Activated CD8-positive, alpha-beta T cell treated with anti-CD3 and anti-CD28 coated beads for 36 hours (primary cell): ENCODE measurements at regions not wholly inside any gene's neighbourhood (a gene's known extent, or its start where the extent isn't known, plus 50 kb on each side); places are given as distances from the start of the nearest gene placed in this dataset.

Experiments used
- ATAC-seq: fragments of 200-7000 bp; cut with Tn5 transposase; one replicate; pipeline ENCODE4 v1.10.0; 2021; ENCODE audit warnings: mild to moderate bottlenecking, moderate library complexity
- CTCF ChIA-PET: fragments of 350-600 bp; sonication (Branson Sonifier 250); formaldehyde crosslinking; loops from one replicate; lab custom pipeline; 2021; ENCODE audit warnings: antibody characterized with exemption; lab: Charles Lee
- POLR2A ChIA-PET: fragments of 350-600 bp; sonication (Branson Sonifier 250); formaldehyde crosslinking; loops from one replicate; lab custom pipeline; 2021; ENCODE audit warnings: antibody characterized with exemption; lab: Charles Lee
- DNase-seq: peaks from one replicate; pipeline ENCODE4 v3.0.0-alpha.2; 2020
- H3K27ac Mint-ChIP-seq: one replicate; pipeline ENCODE4 v1.8.0; 2021; ENCODE audit warnings: mild to moderate bottlenecking, mixed read lengths
- H3K27me3 Mint-ChIP-seq: one replicate; pipeline ENCODE4 v1.8.0; 2021; ENCODE audit warnings: mixed read lengths
- H3K36me3 Mint-ChIP-seq: one replicate; pipeline ENCODE4 v1.8.0; 2021; ENCODE audit warnings: low read depth, mixed read lengths
- H3K4me1 Mint-ChIP-seq: one replicate; pipeline ENCODE4 v1.8.0; 2021; ENCODE audit warnings: low read depth, mixed read lengths
- H3K4me3 Mint-ChIP-seq: one replicate; pipeline ENCODE4 v1.8.0; 2021; ENCODE audit warnings: mild to moderate bottlenecking, moderate library complexity, mixed read lengths
- H3K9me3 Mint-ChIP-seq: one replicate; pipeline ENCODE4 v1.8.0; 2021; ENCODE audit warnings: mixed read lengths
- intact Hi-C: fragments of 100-400 bp; cut with micrococcal nuclease; formaldehyde crosslinking; loops from one replicate; pipeline ENCODE4 v1.10.0; 2022
- TF ChIP-seq, protein P1 (sequence below): fragments of 200-600 bp; IDR thresholded peaks from one replicate; pipeline ENCODE4 v1.8.0; 2022; ENCODE audit warnings: antibody characterized with exemption, mild to moderate bottlenecking

DNA sequence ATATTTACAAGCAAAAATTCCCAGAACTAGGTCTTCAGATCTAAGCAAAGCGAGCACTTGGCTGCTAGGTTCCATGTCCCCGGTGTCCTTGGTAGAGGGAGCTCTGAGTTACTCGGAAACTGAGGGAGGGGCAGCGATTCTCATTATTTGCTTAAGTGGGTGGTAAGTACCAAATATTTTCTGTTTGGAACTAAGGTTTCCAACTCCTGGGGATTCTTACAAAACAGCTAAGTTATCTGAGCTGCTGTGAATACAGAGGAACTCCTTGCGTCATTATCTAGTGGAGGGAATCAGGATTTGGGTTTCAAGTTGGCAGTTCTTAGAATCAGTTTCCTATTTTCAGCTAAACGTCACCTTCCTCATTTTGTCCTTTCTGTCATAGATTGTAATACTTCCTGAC, 76.8 kb upstream of the IKZF1 start:
- Mint-ChIP-seq H3K4me3 (peak overlapping the region; percentile 57), H3K27me3 (no peaks in the 10 kb centered on the region), H3K36me3 (peaks cover 27% of the 10 kb centered on the region), H3K9me3 (peaks cover 24% of the 10 kb centered on the region), H3K4me1 (peaks cover 42% of the 10 kb centered on the region), H3K27ac (peak overlapping the region; percentile 94)
- ATAC-seq: no peak
- DNase-seq: no peak
- intact Hi-C loops: loop anchor here (2.0 to 5.0 kb wide), 2 partner anchors 17 to 40 kb away; no protein-coding TSS in a partner anchor
- CTCF ChIA-PET: interaction anchor here (0.7 to 5.9 kb wide), 17 partner anchors 9 to 190 kb away, joined by 3 to 66 read pairs (median 6); partner anchors contain the start of gene IKZF1
- TF ChIP-seq, protein P1, sequence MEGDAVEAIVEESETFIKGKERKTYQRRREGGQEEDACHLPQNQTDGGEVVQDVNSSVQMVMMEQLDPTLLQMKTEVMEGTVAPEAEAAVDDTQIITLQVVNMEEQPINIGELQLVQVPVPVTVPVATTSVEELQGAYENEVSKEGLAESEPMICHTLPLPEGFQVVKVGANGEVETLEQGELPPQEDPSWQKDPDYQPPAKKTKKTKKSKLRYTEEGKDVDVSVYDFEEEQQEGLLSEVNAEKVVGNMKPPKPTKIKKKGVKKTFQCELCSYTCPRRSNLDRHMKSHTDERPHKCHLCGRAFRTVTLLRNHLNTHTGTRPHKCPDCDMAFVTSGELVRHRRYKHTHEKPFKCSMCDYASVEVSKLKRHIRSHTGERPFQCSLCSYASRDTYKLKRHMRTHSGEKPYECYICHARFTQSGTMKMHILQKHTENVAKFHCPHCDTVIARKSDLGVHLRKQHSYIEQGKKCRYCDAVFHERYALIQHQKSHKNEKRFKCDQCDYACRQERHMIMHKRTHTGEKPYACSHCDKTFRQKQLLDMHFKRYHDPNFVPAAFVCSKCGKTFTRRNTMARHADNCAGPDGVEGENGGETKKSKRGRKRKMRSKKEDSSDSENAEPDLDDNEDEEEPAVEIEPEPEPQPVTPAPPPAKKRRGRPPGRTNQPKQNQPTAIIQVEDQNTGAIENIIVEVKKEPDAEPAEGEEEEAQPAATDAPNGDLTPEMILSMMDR: no peak
- POLR2A ChIA-PET: interaction anchor here (0.7 to 5.1 kb wide), 11 partner anchors 11 to 84 kb away, joined by 3 to 21 read pairs (median 5); partner anchors contain the start of gene IKZF1

DNA sequence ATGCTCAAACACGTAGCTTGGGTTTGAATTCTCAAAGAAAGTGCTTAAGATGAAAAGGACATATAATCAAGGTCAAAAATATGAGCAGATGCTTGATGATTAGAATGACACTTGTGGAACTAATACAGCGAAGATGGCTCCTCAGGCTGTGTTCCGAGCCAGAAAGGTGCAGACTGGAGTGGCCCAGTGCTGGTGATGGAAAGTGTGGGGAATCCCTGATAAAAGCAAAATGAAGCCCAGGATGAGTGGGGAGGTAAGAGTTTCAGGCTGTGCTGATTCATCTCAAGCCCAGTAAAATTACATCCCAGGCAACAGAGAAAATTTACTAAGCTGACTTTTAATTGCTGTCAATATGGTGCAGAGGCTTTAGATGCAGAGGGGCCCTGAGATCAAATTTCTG, 77.8 kb upstream of the IKZF1 start:
- CTCF ChIA-PET: interaction anchor here (0.7 to 5.9 kb wide), 20 partner anchors 10 to 141 kb away, joined by 3 to 66 read pairs (median 4); partner anchors contain the start of gene IKZF1
- H3K4me3 Mint-ChIP-seq: peak overlapping the region; percentile 49
- DNase-seq: peak; percentile 54
- H3K36me3 Mint-ChIP-seq: peaks cover 28% of the 10 kb centered on the region
- peaks cover 42% of the 10 kb centered on the region for H3K4me1 Mint-ChIP-seq
- no peaks in the 10 kb centered on the region for H3K27me3 Mint-ChIP-seq
- H3K9me3 Mint-ChIP-seq: peaks cover 30% of the 10 kb centered on the region
- intact Hi-C loops: loop anchor here (5.0 kb wide), 1 partner anchor 41 kb away; no protein-coding TSS in a partner anchor
- TF ChIP-seq, protein P1: no peak
- peak overlapping the region; percentile 90 for H3K27ac Mint-ChIP-seq
- ATAC-seq: peak; percentile 84
- POLR2A ChIA-PET: interaction anchor here (0.6 to 5.1 kb wide), 13 partner anchors 9 to 124 kb away, joined by 3 to 21 read pairs (median 4); partner anchors contain the start of gene IKZF1

DNA sequence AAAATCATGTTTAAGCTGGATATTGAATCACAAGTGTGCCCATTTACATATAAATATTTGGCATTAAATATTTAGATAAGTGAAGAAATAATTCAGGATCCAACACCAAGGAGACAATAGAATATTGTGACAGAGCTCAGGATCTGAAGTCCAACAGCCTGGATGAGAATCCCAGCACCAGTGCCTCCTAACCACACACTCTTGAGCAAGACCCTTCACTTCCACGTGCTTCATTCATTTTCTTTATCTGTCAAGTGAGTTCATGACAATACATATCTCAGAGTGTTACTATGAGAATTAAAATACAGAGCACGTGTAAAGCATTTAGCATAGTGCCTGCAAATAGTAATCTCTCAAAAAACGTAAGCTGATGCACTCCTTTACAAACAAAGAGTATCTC, 78.4 kb upstream of the IKZF1 start:
- ChIA-PET CTCF (interaction anchor here (0.7 to 5.9 kb wide), 18 partner anchors 11 to 191 kb away, joined by 3 to 66 read pairs (median 4); partner anchors contain the start of gene IKZF1), POLR2A (interaction anchor here (0.6 to 5.1 kb wide), 11 partner anchors 9 to 125 kb away, joined by 3 to 21 read pairs (median 5); partner anchors contain the start of gene IKZF1)
- DNase-seq: no peak
- Mint-ChIP-seq H3K36me3 (peaks cover 29% of the 10 kb centered on the region), H3K27ac (peak overlapping the region; percentile 90), H3K9me3 (peaks cover 35% of the 10 kb centered on the region), H3K27me3 (no peaks in the 10 kb centered on the region), H3K4me1 (peaks cover 42% of the 10 kb centered on the region), H3K4me3 (no peak overlapping the region)
- TF ChIP-seq, protein P1: no peak
- peak; percentile 3 for ATAC-seq
- intact Hi-C loops: loop anchor here (5.0 kb wide), 1 partner anchor 41 kb away; no protein-coding TSS in a partner anchor

DNA sequence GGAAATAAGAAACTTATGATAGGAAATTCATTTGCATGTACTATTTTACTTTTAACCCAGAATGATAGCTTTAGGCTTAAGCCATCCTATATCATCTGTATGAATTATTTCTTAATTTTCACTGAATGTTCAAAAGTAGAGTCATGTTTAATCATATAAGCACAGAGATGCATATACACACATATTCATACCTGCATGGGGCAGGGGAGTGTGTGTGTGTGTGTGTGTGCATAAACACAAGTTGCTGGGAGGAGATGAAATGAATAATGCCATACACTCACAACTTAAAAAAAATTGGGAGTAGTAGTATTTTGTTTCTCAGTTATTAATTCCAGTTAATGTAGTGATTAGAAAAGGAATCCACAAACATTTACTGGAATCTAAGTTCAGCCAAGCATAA, 83.1 kb upstream of the IKZF1 start:
- no peak overlapping the region for H3K27ac Mint-ChIP-seq
- H3K27me3 Mint-ChIP-seq: no peaks in the 10 kb centered on the region
- peaks cover 29% of the 10 kb centered on the region for H3K4me1 Mint-ChIP-seq
- DNase-seq (no peak), ATAC-seq (no peak)
- intact Hi-C loops: no loop called here
- TF ChIP-seq, protein P1: no peak
- CTCF ChIA-PET: interaction anchor here (0.9 to 2.7 kb wide), 3 partner anchors 17 to 201 kb away, joined by 3 to 7 read pairs (median 3); no protein-coding TSS in a partner anchor
- POLR2A ChIA-PET: interaction anchor here (0.7 to 0.9 kb wide), 2 partner anchors 50 to 85 kb away, joined by 3 read pairs; no protein-coding TSS in a partner anchor
- peaks cover 29% of the 10 kb centered on the region for H3K9me3 Mint-ChIP-seq
- peaks cover 11% of the 10 kb centered on the region for H3K36me3 Mint-ChIP-seq
- no peak overlapping the region for H3K4me3 Mint-ChIP-seq

DNA sequence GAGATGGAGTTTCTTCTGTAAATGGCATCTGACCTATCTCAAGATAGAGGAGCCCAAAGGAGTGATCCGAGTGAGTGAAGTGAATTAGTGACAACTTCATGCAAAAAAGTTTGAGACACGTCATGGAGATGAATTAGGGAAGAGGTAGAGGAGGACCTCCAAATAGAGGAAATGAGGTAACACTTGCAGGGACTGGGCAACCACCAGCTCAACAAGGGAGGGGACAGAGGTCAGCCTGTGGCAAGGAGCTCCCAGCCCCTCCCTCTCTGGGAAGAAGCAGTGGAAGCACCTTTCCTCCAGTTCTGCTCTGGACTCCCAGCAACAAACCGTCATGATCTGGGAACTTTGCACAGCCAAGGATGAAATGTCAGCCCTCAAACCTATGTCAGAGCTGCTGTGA, 83.5 kb upstream of the IKZF1 start:
- ChIA-PET CTCF (interaction anchor here (0.9 to 2.7 kb wide), 3 partner anchors 16 to 201 kb away, joined by 3 to 7 read pairs (median 3); no protein-coding TSS in a partner anchor), POLR2A (interaction anchor here (0.7 to 0.9 kb wide), 2 partner anchors 51 to 86 kb away, joined by 3 read pairs; no protein-coding TSS in a partner anchor)
- H3K4me3 Mint-ChIP-seq: no peak overlapping the region
- DNase-seq (no peak), ATAC-seq (no peak)
- no peak overlapping the region for H3K27ac Mint-ChIP-seq
- peaks cover 29% of the 10 kb centered on the region for H3K4me1 Mint-ChIP-seq
- H3K9me3 Mint-ChIP-seq: peaks cover 29% of the 10 kb centered on the region
- intact Hi-C loops: no loop called here
- TF ChIP-seq, protein P1: no peak
- no peaks in the 10 kb centered on the region for H3K27me3 Mint-ChIP-seq
- peaks cover 11% of the 10 kb centered on the region for H3K36me3 Mint-ChIP-seq
